BJ (cell line): ENCODE measurements at regions not wholly inside any gene's neighbourhood (a gene's known extent, or its start where the extent isn't known, plus 50 kb on each side); places are given as distances from the start of the nearest gene placed in this dataset.

Experiments used
- CTCF ChIA-PET: fragments of 350-600 bp; formaldehyde crosslinking; extraction: SDS; loops from one replicate; lab custom pipeline; 2021; ENCODE audit warnings: antibody characterized with exemption, inconsistent platforms; lab: Yijun Ruan, JAX
- POLR2A ChIA-PET: fragments of 300-600 bp; sonication (Branson Sonifier 250); formaldehyde crosslinking; extraction: SDS; loops from one replicate; lab custom pipeline; 2021; ENCODE audit warnings: antibody characterized with exemption; lab: Charles Lee
- DNase-seq: peaks from one replicate; pipeline ENCODE4 v3.0.0-alpha.2; 2011; ENCODE audit warnings: low read depth
- H3K27me3 ChIP-seq: 2 replicates; pipeline ENCODE4 v1.6.0; 2011; ENCODE audit warnings: low read length; ENCODE audit not compliant: control insufficient read depth, insufficient read depth
- H3K36me3 ChIP-seq: 2 replicates; pipeline ENCODE4 v1.5.1; 2011; ENCODE audit warnings: low read length; ENCODE audit not compliant: control insufficient read depth, insufficient read depth
- H3K4me3 ChIP-seq: 2 replicates; pipeline ENCODE4 v1.5.1; 2011; ENCODE audit warnings: low read depth, mild to moderate bottlenecking, control low read depth, low read length
- TF ChIP-seq, protein P1 (sequence below): IDR thresholded peaks from 2 replicates; pipeline ENCODE4 v1.5.1; 2011; ENCODE audit warnings: low read depth, mild to moderate bottlenecking, control low read depth, inconsistent platforms, low read length, moderate library complexity; ENCODE audit not compliant: insufficient read depth

- CTCF ChIA-PET, result no interaction called here
Measured at GRCh38 chr2:122239440-122239839, 484.0 kb downstream of the TSN start.

GRCh38 chr2:122244598-122245229 lies 489.3 kb downstream of the TSN start:
- no peak overlapping the region for H3K4me3 ChIP-seq
- POLR2A ChIA-PET, result no interaction called here
- CTCF ChIA-PET, result no interaction called here
- H3K27me3 ChIP-seq, result no peaks in the 10 kb centered on the region; the same call in 1 of the 2 replicates
- TF ChIP-seq, protein P1, sequence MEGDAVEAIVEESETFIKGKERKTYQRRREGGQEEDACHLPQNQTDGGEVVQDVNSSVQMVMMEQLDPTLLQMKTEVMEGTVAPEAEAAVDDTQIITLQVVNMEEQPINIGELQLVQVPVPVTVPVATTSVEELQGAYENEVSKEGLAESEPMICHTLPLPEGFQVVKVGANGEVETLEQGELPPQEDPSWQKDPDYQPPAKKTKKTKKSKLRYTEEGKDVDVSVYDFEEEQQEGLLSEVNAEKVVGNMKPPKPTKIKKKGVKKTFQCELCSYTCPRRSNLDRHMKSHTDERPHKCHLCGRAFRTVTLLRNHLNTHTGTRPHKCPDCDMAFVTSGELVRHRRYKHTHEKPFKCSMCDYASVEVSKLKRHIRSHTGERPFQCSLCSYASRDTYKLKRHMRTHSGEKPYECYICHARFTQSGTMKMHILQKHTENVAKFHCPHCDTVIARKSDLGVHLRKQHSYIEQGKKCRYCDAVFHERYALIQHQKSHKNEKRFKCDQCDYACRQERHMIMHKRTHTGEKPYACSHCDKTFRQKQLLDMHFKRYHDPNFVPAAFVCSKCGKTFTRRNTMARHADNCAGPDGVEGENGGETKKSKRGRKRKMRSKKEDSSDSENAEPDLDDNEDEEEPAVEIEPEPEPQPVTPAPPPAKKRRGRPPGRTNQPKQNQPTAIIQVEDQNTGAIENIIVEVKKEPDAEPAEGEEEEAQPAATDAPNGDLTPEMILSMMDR, result no peak
- H3K36me3 ChIP-seq, result no peaks in the 10 kb centered on the region
- no peak for DNase-seq

More at GRCh38 chr2:122239440-122239839, 484.0 kb downstream of the TSN start:
- no peak for DNase-seq
- H3K36me3 ChIP-seq, result no peaks in the 10 kb centered on the region
- TF ChIP-seq, protein P1, result no peak
- H3K27me3 ChIP-seq, result no peaks in the 10 kb centered on the region; the same call in 1 of the 2 replicates
- POLR2A ChIA-PET, result no interaction called here
- H3K4me3 ChIP-seq, result no peak overlapping the region

GRCh38 chr2:122249673-122250072 lies 494.2 kb downstream of the TSN start:
- TF ChIP-seq, protein P1, result no peak
- Histone ChIP-seq H3K27me3 (no peaks in the 10 kb centered on the region), H3K4me3 (no peak overlapping the region), H3K36me3 (no peaks in the 10 kb centered on the region)
- DNase-seq, result no peak
- ChIA-PET CTCF (no interaction called here), POLR2A (no interaction called here)

DNA sequence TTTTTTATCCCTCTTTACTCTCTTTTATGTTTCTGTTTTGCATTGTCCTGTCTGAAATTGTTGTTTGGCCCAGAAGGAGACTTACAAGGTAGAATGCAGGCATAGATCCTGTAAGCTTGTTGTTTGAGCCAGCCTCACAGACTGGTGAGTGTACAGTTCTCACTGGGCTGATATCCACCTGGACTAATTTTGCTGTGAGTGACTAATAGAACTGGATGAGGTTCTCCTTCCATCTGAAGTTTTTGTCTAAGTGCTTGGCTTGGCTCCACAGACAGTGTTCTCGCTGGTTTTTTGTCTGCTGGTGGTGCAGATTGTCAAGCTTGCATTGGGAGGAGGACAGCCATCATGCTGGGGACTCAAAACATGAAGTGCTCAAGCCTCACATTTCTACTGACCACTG lies 495.7 kb downstream of the TSN start:
- CTCF ChIA-PET, result no interaction called here
- TF ChIP-seq, protein P1, result no peak
- H3K4me3 ChIP-seq, result no peak overlapping the region
- H3K27me3 ChIP-seq, result no peaks in the 10 kb centered on the region
- DNase-seq, result no peak
- POLR2A ChIA-PET, result no interaction called here
- H3K36me3 ChIP-seq, result no peaks in the 10 kb centered on the region

GRCh38 chr2:122251566-122251965 lies 496.1 kb downstream of the TSN start:
- CTCF ChIA-PET, result no interaction called here
- POLR2A ChIA-PET, result no interaction called here

More at GRCh38 chr2:122251566-122251965, 496.1 kb downstream of the TSN start:
- Histone ChIP-seq H3K36me3 (no peaks in the 10 kb centered on the region), H3K27me3 (no peaks in the 10 kb centered on the region), H3K4me3 (no peak overlapping the region)
- no peak for DNase-seq
- TF ChIP-seq, protein P1, result no peak
